ENCODE measurements at regions not wholly inside any gene's neighbourhood (a gene's known extent, or its start where the extent isn't known, plus 50 kb on each side); places are given as distances from the start of the nearest gene placed in this dataset.

GRCh38 chr20:62563561-62563960, 78.7 kb upstream of the SLCO4A1 start:
- no peak for DNase-seq (ENCODE audit: low read depth)

GRCh38 chr20:62564456-62565245, 77.7 kb upstream of the SLCO4A1 start:
- DNase-seq (ENCODE audit: low read depth): no peak

- no peak for DNase-seq (ENCODE audit: low read depth)
Measured at GRCh38 chr20:62566266-62566665, 76.0 kb upstream of the SLCO4A1 start.

- DNase-seq (ENCODE audit: low read depth): no peak
Measured at GRCh38 chr20:62566771-62567170, 75.5 kb upstream of the SLCO4A1 start.

- no peak for DNase-seq (ENCODE audit: low read depth)
Measured at GRCh38 chr20:62567246-62568044, 74.9 kb upstream of the SLCO4A1 start.

GRCh38 chr20:62568045-62568389, 74.3 kb upstream of the SLCO4A1 start:
- no peak for DNase-seq (ENCODE audit: low read depth)

GRCh38 chr20:62569615-62570014, 72.7 kb upstream of the SLCO4A1 start:
- no peak for DNase-seq (ENCODE audit: low read depth)

- DNase-seq (ENCODE audit: low read depth): no peak
Measured at GRCh38 chr20:62570403-62570802, 71.9 kb upstream of the SLCO4A1 start.

GRCh38 chr20:62570897-62571668, 71.2 kb upstream of the SLCO4A1 start:
- DNase-seq (ENCODE audit: low read depth): no peak

- DNase-seq (ENCODE audit: low read depth): no peak
Measured at GRCh38 chr20:62571669-62572344, 70.5 kb upstream of the SLCO4A1 start.

- DNase-seq (ENCODE audit: low read depth): no peak
Measured at GRCh38 chr20:62572980-62573379, 69.3 kb upstream of the SLCO4A1 start.

GRCh38 chr20:62573817-62574216, 68.5 kb upstream of the SLCO4A1 start:
- no peak for DNase-seq (ENCODE audit: low read depth)

GRCh38 chr20:62574230-62574993, 67.9 kb upstream of the SLCO4A1 start:
- no peak for DNase-seq (ENCODE audit: low read depth)

- DNase-seq (ENCODE audit: low read depth): no peak
Measured at GRCh38 chr20:62575976-62576722, 66.2 kb upstream of the SLCO4A1 start.

- no peak for DNase-seq (ENCODE audit: low read depth)
Measured at GRCh38 chr20:62576815-62577489, 65.4 kb upstream of the SLCO4A1 start.

- no peak for DNase-seq (ENCODE audit: low read depth)
Measured at GRCh38 chr20:62577490-62577836, 64.8 kb upstream of the SLCO4A1 start.

GRCh38 chr20:62578294-62578897, 63.9 kb upstream of the SLCO4A1 start:
- DNase-seq (ENCODE audit: low read depth): no peak

- no peak for DNase-seq (ENCODE audit: low read depth)
Measured at GRCh38 chr20:62580052-62580451, 62.3 kb upstream of the SLCO4A1 start.

- no peak for DNase-seq (ENCODE audit: low read depth)
Measured at GRCh38 chr20:62580733-62581132, 61.6 kb upstream of the SLCO4A1 start.

GRCh38 chr20:62581308-62581707, 61.0 kb upstream of the SLCO4A1 start:
- DNase-seq (ENCODE audit: low read depth): no peak

All from GM04503 (cell line).